SU-DHL-6 (cell line): ENCODE measurements at regions not wholly inside any gene's neighbourhood (a gene's known extent, or its start where the extent isn't known, plus 50 kb on each side); places are given as distances from the start of the nearest gene placed in this dataset.

Source experiments
- CTCF ChIP-seq: fragments of 200-600 bp; sonication (generic); IDR thresholded peaks from one replicate; pipeline ENCODE4 v1.5.1; 2017; ENCODE audit warnings: antibody characterized with exemption, mild to moderate bottlenecking, low read length, moderate library complexity; ENCODE audit not compliant: insufficient read depth, poor library complexity, severe bottlenecking
- EZH2phosphoT487 ChIP-seq: fragments of 200-600 bp; sonication (generic), shearing (Covaris generic); conservative IDR thresholded peaks from 2 replicates; pipeline ENCODE4 v1.6.1; 2018; ENCODE audit warnings: mild to moderate bottlenecking, antibody characterized with exemption, low read length, moderate library complexity, mixed read lengths

- TF ChIP-seq CTCF (no peak), EZH2phosphoT487 (no peak)
These were observed 66.8 kb upstream of the EXOC2 start for GRCh38 chr6:759729-760128.
